ENCODE measurements at regions not wholly inside any gene's neighbourhood (a gene's known extent, or its start where the extent isn't known, plus 50 kb on each side); places are given as distances from the start of the nearest gene placed in this dataset.

- ChIA-PET POLR2A (no interaction called here), CTCF (no interaction called here)
- Histone ChIP-seq H3K27ac (no peak overlapping the region), H3K9me3 (no peaks in the 10 kb centered on the region), H3K4me2 (no peak overlapping the region), H3K4me1 (no peaks in the 10 kb centered on the region), H3K4me3 (no peak overlapping the region)
- FAIRE-seq (no peak), DNase-seq (ENCODE audit: low read depth in 1 of 2, low spot score in 1 of 2) (no peak), ATAC-seq (no peak)
- WGBS (ENCODE audit: missing lambda C conversion rate) = 9% methylated on average over 3 of the region's 3 CpGs
- no peak for TF ChIP-seq CEBPB (IDR thresholded peaks at IDR 0.05)
- TF ChIP-seq CHD4 (IDR thresholded peaks at IDR 0.05; ENCODE audit: borderline replicate concordance) = no peak
- TF ChIP-seq CBX2 (IDR thresholded peaks at IDR 0.05; ENCODE audit: borderline replicate concordance, low read depth) = no peak
- TF ChIP-seq JUN (IDR thresholded peaks at IDR 0.05) = no peak
- no peak for TF ChIP-seq NFE2L2 (conservative IDR thresholded peaks at IDR 0.05; ENCODE audit: low read length)
- no peak for TF ChIP-seq HES2 (IDR thresholded peaks at IDR 0.05)
- no peak for TF ChIP-seq HOXA7 (CRISPR knock-in tag; IDR thresholded peaks at IDR 0.05)
- no peak for TF ChIP-seq PHF8 (IDR thresholded peaks at IDR 0.05; ENCODE audit: borderline replicate concordance, low read depth)
These were observed 387.2 kb upstream of the SGO1 start for GRCh38 chr3:20573175-20573574.

DNA sequence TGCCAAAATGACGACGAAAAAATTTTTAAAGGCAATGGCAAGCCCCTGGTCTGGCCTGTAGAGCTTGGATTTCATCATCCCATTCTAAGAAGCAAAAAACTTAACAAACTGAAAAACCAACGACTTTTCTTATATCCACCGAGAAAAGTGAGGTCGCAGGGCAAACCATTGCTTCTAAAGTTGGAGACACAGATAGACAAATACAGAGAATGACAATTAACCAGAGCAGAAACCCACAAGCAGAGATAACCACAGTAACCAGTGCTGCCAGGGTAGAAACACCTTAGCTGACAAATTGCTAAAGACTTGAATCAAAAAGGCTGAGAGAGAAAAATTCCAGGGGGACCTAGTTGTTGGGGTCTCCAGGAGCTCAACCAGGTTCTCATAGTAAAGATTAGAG is 386.5 kb upstream of the SGO1 start:
- no peaks in the 10 kb centered on the region for H3K4me1 ChIP-seq
- H3K9me3 ChIP-seq = no peaks in the 10 kb centered on the region
- WGBS (ENCODE audit: missing lambda C conversion rate) = 2% methylated on average over 5 of the region's 5 CpGs
- ChIA-PET CTCF (no interaction called here), POLR2A (no interaction called here)
- H3K27ac ChIP-seq = no peak overlapping the region
- TF ChIP-seq, protein P1, sequence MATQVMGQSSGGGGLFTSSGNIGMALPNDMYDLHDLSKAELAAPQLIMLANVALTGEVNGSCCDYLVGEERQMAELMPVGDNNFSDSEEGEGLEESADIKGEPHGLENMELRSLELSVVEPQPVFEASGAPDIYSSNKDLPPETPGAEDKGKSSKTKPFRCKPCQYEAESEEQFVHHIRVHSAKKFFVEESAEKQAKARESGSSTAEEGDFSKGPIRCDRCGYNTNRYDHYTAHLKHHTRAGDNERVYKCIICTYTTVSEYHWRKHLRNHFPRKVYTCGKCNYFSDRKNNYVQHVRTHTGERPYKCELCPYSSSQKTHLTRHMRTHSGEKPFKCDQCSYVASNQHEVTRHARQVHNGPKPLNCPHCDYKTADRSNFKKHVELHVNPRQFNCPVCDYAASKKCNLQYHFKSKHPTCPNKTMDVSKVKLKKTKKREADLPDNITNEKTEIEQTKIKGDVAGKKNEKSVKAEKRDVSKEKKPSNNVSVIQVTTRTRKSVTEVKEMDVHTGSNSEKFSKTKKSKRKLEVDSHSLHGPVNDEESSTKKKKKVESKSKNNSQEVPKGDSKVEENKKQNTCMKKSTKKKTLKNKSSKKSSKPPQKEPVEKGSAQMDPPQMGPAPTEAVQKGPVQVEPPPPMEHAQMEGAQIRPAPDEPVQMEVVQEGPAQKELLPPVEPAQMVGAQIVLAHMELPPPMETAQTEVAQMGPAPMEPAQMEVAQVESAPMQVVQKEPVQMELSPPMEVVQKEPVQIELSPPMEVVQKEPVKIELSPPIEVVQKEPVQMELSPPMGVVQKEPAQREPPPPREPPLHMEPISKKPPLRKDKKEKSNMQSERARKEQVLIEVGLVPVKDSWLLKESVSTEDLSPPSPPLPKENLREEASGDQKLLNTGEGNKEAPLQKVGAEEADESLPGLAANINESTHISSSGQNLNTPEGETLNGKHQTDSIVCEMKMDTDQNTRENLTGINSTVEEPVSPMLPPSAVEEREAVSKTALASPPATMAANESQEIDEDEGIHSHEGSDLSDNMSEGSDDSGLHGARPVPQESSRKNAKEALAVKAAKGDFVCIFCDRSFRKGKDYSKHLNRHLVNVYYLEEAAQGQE (IDR thresholded peaks at IDR 0.05) = no peak
- TF ChIP-seq EHF (CRISPR knock-in tag; IDR thresholded peaks at IDR 0.05) = no peak
- no peak for TF ChIP-seq NPAS2 (CRISPR knock-in tag; IDR thresholded peaks at IDR 0.05; ENCODE audit: borderline replicate concordance)
- TF ChIP-seq, protein P2, sequence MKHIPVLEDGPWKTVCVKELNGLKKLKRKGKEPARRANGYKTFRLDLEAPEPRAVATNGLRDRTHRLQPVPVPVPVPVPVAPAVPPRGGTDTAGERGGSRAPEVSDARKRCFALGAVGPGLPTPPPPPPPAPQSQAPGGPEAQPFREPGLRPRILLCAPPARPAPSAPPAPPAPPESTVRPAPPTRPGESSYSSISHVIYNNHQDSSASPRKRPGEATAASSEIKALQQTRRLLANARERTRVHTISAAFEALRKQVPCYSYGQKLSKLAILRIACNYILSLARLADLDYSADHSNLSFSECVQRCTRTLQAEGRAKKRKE (CRISPR knock-in tag; IDR thresholded peaks at IDR 0.05; ENCODE audit: low read depth) = no peak
- TF ChIP-seq MYC (IDR thresholded peaks at IDR 0.05; ENCODE audit: borderline replicate concordance, low read length) = no peak
- TF ChIP-seq ESRRA (IDR thresholded peaks at IDR 0.05; ENCODE audit: borderline replicate concordance, low read length) = no peak
- TF ChIP-seq JUN (IDR thresholded peaks at IDR 0.05) = no peak
- TF ChIP-seq, protein P3, sequence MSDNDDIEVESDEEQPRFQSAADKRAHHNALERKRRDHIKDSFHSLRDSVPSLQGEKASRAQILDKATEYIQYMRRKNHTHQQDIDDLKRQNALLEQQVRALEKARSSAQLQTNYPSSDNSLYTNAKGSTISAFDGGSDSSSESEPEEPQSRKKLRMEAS (IDR thresholded peaks at IDR 0.05) = no peak
- no peak for TF ChIP-seq HEYL (CRISPR knock-in tag; IDR thresholded peaks at IDR 0.05)
- TF ChIP-seq CHD2 (IDR thresholded peaks at IDR 0.05; ENCODE audit: low read length, partially characterized antibody) = no peak
- TF ChIP-seq CBX8 (IDR thresholded peaks at IDR 0.05) = no peak
- no peak for TF ChIP-seq RCOR1 (IDR thresholded peaks at IDR 0.05; ENCODE audit: low read depth, low read length)
- no peak for TF ChIP-seq TFCP2L1 (CRISPR knock-in tag; IDR thresholded peaks at IDR 0.05)
- no peak for TF ChIP-seq EHMT2 (IDR thresholded peaks at IDR 0.05; ENCODE audit: low read depth)
- TF ChIP-seq HOXA7 (CRISPR knock-in tag; IDR thresholded peaks at IDR 0.05) = no peak
- TF ChIP-seq PHF8 (IDR thresholded peaks at IDR 0.05; ENCODE audit: borderline replicate concordance, low read depth) = no peak
- TF ChIP-seq SREBF2 (IDR thresholded peaks at IDR 0.05) = no peak
- H3K4me3 ChIP-seq = no peak overlapping the region
- no peak for FAIRE-seq
- DNase-seq (ENCODE audit: low read depth in 1 of 2, low spot score in 1 of 2) = no peak
- no peak overlapping the region for H3K4me2 ChIP-seq
- no peak for ATAC-seq

Measured in A549 (cell line).